ENCODE measurements at regions not wholly inside any gene's neighbourhood (a gene's known extent, or its start where the extent isn't known, plus 50 kb on each side); places are given as distances from the start of the nearest gene placed in this dataset.

- TF ChIP-seq CTCF (IDR thresholded peaks at IDR 0.05), result no peak
- TF ChIP-seq ZFX (IDR thresholded peaks at IDR 0.05; ENCODE audit: borderline replicate concordance), result no peak
Observed at GRCh38 chr9:20065796-20066700, 277.2 kb upstream of the SLC24A2 start.

All from 22Rv1 (cell line).